Stimulated activated CD4-positive, alpha-beta T cell treated with anti-CD3 and anti-CD28 coated beads, TNF-alpha, amount 100 ng/mL, for 4 hours (primary cell): ENCODE measurements at regions not wholly inside any gene's neighbourhood (a gene's known extent, or its start where the extent isn't known, plus 50 kb on each side); places are given as distances from the start of the nearest gene placed in this dataset.

Source experiments
- DNase-seq, 3 experiments: peaks; one replicate each; pipeline ENCODE4 v3.0.0-alpha.2; 2020; ENCODE audit warnings: low read depth in 3 of 3

DNA sequence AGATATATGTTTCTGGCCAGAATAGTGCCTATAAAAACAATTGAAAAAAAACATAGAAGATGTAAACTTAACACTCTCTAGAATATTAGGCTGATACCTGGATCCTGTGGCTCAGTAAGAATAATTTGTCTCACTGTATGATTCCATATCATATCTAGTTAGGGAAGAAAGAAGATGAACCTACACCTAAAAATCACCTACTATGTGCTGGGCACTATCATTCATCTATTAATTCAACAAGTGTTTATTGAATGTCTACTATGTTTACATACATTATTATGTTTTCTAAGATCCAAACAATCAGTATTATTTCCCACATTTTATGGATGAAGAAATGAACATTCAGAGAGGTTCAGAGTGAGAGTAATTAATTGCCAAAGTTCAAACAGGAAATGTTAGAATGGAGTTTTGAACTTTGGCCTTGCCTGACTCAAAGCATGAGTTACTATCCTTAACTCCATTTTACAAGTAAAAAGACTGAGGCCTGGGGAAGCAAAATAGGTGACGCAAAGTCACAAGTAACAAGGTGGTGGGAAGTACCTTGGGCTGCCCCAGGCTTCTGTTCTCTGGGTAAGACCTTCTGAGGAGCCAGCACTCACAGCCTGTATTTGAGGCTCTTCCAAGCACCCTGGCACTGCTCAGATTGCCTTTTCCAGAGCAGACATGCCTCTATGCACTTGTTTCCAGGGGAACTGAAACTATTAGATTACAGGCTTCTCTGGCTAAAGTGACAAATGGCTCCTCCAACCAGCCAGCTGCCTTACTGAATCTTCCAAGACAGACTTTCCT lies 111.1 kb upstream of the ACSL4 start:
- DNase-seq = no peak

DNA sequence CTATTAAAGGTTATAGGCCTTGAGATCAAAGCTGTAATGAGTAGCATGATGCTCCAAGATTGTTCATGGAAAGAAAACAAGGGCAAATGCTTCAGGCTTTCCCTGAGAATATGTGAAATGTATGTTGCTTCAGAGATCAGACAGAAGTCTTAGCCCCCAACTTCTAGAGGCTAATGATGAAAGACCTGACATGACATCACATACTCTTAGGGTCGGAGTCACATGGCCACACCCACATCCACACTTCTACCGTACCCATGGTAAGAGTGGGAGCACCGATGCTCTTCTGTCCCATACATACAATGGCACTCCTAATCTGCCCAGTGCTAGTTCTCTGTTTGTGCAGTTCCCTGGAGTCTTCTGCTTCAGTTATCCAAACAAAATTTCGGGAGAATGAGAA lies 111.9 kb upstream of the ACSL4 start:
- no peak for DNase-seq

DNA sequence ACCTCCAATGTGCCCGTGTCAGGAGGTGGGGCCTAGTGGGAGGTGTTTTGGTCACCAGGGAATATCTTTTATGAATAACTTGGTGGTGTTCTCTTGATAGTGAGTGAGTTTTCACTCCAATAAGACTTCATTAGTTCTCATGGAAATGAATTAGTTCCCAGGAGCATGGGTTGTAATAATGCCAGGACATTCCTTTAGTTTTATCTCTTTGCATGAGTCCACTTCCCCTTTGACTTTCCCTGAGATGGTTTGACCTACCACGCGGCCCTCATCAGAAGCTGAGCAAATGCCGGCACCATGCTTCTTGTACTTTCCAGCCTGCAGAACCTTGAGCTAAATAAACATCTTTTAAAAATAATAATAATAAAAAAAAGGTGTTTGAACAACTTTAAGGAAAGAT lies 112.9 kb upstream of the ACSL4 start:
- DNase-seq = no peak

DNA sequence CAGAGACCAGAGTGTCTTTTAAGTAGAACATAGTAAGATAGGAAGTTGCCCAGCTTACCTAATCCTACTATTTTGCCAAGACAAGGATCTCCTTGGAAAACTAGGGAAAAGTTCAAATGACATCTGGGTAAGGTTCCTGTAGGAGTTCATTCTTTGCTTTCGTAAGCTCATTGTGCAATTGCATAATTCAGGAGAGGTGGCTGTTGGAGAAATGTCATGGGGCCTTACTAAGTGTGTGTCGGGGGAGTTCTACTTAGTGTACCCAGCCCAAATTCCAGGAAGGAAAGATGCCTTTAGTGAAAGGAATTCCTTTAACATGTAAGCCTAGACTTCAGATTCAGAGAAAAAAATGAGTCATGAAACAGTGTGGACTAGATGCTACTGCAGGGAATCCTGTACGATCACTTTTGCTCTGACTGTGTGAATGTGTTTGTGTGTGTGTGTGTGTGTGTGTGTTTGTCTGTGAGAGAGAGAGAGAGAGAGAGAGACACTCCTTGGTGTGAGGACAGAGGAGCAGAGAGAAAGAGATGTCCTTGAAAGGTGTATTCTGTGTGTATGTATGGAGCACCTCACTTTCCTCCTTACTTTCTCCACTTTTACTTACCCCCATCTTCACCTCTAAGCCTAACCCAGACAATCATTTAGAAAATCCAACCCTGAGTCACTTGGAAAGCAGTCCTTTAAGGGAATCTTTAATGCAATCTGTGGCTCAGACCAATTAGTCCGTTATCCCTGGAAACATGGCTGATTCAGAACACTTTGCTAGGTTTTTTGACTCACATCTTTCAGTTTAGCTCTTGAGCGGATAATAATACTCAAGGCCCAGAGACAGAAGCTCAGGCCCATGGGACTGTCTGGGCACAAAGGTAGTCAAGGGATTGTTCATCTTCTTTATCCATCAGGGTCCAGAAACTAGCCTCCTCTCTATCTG lies 114.5 kb upstream of the ACSL4 start:
- DNase-seq = no peak

DNA sequence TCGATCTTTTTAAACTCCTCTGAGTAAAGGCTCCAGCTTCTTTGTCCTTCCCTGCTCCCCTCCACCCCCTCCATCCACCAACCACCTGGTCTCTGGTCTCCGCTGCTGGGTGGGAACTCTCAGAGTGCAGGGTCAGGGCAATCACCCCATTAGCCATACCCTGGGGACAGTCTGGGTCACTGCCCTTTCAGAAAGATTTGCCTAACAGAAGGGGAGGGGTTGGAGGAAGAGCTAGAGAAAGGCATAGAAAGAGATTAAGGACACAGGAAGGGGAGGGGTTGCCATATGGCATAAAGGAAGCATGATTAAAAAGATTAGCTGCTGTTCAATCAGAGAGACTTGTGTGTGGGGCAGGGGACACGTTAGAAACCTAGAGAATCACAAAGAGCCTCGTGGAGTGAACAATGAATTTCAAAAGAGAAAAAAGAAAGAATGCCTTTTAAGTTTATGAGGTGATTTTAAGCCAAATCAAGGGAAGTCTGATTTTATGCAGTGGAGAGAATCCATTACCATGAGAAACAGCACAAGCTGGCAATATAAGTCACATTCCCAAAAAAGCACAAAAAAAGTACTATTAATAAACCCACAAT lies 115.5 kb upstream of the ACSL4 start:
- no peak for DNase-seq

DNA sequence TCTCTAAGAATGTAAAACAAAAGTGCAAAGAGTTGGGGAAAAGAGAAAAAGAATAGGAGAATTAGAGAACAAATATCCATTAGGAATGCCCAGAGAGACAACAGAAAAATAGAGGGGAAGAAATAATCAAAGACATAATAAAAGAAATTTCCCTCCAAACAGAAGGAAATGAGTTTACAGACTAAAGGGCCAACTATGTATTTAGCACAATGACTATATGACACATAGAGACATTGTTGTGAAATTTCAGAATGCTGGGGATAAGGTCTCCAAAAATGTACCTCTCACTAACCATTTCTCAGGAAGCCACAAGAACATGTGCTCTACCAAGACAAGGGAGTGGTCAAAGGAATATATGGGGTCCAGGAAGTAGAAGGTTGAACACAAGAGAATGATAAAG lies 121.0 kb upstream of the ACSL4 start:
- DNase-seq = no peak

DNA sequence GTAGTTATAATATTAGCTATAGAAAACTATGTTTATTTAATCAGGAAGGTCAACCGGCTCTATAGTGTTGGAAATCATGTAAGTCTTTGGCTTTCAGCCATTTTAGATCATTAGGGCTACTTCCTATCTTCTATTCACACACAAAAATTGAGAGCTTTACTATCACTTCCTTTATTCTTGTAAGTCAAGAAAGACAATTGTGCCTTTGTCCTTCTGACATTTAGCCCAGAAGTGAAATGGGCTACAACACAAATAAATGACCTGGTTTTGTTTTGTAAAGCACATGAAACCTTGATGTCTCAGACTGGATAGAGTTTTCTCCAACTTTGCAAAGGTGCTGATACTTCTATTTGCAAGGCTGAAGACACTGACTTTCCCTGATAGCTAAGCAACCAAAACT lies 122.4 kb upstream of the ACSL4 start:
- DNase-seq = no peak

DNA sequence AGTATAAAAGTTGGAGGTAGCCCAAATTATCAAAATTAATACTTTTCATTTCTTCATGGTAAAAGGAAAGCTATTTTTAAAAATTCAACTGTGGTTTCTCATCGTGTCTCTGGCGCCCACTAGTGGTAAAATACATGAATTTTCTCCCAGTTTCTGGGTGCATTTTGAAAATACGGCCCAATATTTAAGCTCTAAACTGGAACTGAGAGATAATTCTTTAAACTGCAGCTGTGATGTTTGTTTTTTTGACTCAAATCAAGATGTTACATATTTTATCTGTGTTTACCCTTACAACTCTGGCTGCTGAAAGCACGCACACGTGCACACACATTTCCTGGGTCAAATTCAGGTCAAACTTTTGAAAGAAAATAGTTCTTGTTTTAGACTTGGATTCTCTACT lies 123.9 kb upstream of the ACSL4 start:
- DNase-seq = no peak

DNA sequence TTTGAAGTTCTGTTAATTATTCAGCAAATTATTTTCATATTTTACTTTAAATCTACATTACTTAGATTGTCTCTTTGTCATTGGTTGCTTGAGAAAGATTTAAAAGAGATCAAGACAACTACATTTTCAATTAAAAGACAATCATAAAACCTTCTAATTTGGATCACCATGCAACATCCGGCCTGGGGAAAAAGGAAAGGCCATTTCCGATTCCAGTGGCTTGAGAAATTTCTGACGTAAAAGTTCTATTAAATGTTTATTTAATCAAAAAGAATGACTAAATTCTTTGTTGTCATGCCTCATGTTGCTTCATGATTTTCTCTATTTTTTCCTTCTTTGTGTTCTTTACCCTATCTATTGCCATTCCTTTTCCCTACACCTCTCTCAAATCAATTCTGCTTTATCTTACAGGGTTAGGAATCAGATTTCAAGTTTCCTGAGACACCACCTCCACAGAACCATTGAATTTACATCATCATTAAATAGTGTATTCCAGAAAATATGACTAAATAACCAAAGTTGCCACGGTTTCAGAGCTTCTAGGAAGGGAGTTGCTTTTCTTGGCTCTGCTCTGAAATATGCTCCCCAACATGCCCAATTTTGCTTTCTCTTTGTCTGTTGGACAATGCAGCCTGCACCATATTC lies 124.6 kb upstream of the ACSL4 start:
- no peak for DNase-seq

DNA sequence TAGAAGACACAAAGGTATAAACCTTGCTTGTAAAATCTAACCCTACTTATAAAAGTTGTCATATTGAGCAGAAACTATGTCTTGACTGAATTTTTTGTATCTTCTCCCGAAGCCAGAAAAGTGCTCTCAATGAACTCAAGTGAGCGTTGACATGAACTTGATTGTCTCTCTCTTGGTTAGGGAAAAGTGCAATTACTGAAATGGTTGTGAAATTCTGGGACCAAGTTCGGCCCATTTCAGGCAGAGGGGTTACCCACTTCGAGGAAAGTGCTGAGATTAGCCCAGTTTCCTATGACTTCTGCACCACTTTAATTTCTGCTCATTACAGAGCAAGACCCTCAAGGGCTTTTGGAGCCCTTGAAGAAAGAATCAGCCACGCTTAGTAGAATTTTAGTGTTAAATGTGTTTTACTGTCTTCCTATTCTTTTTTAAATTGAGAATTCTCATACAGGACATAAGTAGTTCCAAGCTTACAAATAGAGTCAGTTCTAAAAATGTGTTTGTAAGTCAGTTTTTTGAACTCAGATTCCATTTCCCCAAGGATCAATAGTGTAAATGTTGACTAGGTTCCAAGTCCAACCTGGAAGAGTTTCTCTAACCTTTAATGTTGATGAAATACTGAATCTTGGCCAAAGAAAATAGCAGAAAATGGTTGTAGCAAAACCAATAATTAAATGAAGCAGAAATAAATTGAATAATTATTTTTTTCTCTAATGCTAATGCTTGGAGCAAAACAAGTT lies 125.7 kb upstream of the ACSL4 start:
- no peak for DNase-seq

DNA sequence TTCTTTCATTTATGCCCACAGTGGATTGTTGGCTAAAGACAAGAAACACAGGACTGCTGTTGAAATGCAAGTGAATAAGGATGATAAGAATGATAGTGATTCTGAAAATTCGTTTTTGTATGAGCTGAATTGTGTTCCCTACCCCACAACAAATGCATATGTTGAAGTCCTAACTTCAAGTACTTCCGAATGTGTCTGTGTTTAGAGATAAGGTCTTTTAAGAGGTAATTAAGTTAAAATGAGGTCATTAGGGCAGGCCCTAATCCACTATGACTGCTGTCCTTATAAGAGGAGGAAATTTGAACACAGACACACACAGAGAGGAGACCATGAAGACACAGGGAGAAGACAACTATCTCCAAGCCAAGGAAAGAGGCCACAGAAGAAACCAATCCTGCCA lies 126.6 kb upstream of the ACSL4 start:
- no peak for DNase-seq

DNA sequence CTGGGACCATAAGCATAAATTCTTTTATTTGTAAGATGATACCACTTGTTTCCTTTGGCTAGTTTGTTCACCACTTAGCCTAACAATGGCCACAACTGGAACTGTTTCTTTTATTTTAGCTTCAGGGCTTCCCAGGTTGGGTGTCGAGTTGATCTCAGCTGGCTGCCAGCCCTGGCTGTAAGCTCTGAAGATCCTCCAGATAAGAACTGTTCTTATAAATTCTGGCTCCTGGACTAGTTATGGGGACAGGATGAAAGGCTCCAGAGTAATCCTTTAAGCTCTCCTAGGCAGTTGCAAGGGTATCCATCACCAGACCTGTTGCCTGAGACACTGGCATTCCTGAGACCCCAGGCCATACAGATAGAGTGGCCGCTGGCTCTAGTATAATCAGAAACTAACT lies 129.4 kb upstream of the ACSL4 start:
- no peak for DNase-seq

DNA sequence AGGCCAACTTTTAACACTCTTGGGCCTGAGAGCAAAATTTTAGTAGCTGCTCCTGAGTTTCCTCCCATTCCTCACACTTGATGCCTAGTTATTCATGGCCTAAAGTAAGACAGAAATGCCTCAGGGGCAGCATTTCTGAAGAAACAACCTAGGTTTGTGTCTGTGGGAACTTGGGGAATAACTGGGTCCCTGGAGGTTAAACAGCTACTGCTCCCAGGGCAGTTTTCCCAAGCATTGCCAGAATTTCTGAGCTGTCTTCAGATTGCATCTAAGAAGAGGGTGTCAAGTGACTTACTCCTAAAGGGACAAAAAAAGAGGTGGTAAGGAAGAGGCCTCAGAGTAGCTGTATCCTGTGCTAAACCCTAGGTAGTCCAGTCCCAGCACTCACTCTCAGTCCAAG lies 130.8 kb upstream of the ACSL4 start:
- DNase-seq = no peak

DNA sequence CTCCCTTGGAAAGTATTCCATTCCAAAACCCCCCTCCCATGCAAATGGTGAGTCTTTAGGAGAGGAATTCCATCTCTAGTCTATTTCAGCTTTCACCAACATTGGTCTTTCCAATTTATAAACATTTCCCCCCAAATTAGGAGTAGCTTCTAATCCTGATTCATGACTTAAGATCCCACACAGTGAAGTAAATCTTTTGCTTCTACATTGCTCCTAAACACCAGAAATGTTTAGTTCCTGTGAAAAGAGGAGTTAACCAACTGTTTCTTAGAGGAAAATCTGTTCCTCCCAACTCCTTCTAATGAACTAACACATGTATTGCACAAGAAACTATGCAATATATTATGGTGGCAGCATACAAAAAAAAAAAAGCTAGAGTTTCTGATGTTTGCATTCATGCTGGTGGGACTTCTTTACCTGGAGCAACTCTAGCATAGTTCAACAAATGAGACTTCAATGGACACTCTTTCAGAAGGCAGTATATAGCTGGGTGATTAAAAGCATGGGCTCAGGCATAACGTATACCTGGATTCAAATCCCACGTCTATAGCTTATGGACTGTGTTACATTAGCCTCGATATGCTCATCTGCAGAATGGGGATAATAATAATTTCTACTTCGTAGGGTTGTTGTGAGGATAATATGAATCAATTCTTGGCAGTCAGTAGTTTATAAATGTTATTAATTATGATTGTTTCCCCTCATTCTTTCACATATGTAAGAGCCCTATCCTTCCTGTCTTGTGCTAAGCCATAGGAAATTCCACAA lies 131.6 kb upstream of the TMEM164 start:
- DNase-seq = no peak

DNA sequence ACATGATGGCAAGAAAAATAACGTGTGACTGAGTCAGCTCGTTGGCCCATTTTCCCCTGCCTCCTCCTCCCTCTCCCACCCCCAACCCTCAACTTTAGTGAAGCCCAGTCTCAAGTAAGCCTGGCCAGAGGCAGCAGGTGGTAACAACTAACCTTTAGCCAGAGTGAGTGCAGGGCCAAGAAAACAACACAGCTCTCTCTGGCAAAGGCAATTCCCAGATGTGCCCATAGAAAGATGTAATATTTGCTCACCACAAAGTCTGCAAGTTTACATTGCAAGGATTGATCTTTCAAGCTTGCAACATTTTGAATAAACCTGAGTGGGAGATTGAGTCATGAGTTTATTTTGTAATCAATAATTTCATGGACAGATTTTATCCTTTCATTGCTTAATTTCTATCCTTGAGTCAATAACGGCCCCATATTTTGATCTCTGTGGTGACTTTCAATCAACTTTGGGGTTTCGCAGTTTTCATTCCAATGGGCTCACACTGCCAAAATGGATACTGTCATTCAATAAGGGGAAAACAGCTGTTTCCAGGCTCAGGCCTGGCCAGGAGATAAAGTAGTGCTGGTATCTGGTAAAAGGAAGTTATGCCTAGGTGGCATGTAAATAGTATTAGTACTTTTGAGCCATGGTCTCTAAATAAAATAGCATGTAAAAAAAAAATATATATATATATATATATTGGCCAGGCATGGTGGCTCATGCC lies 130.7 kb upstream of the TMEM164 start:
- DNase-seq = no peak

DNA sequence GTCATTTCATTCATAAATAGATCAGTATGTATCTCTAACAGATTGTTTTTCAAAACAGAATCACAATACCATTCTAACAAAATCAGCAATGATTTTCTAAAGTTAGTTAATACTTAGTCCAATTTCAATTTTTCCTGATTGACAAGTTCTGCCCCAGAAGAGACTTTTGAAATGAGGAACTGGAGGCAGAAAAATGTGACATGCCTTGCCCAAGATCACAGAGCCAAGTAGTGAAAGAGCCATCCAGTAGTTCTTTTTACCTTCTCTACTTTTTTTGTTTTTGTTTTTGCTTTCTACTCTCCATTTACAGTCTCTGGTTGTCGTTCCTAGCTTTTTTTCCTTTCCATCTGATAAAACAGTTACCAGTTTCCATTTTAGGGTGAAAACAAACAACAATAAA lies 129.3 kb upstream of the TMEM164 start:
- no peak for DNase-seq

DNA sequence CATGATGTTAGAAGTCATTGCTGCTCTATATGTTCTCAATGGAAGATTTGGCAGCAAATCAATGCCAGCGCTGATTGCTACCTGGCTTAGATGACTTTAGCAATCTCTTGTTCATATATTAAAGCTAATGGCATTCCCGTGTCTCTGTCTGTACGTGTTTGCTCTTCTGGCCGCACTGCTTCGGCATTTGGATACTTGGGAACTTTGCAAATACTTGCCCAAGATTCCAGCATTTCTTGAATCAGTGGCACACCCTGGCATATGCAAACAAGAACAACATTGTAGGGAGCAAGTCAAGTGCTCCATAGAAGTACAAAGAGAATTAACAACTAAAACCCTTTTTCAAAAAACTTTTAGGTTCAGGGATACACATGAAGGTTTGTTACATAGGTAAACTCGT lies 128.9 kb upstream of the TMEM164 start:
- no peak for DNase-seq

DNA sequence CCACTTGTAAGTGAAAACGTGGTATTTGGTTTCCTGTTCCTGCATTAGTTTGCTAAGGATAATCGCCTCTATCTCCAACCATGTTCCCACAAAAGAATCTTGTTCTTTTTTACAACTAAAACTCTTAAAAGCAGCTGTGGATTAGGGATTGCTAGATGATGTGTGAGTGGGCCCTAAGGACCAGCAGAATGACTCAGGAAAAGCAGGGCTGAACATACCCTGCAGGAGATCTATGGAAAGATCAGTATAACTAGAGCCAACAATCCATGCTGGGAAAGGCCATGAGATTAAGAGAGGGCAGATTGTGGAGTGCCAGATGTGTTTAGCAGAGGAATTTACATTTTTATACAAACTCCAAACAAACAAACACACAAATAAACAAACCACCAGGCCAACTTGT lies 128.4 kb upstream of the TMEM164 start:
- DNase-seq = no peak

DNA sequence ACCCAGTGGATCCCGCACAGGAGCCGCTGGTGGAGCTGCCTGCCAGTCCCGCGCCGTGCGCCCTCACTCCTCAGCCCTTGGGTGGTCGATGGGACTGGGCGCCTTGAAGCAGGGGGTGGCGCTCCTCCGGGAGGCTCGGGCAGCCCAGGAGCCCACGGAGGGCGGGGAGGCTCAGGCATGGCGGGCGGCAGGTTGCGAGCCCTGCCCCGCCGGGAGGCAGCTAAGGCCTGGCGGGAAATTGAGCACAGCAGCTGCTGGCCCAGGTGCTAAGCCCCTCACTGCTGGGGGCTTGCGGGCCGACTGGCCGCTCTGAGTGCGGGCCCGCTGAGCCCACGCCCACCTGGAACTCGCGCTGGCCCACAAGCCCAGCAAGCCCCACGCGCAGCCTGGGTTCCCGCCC lies 127.1 kb upstream of the TMEM164 start:
- no peak for DNase-seq

DNA sequence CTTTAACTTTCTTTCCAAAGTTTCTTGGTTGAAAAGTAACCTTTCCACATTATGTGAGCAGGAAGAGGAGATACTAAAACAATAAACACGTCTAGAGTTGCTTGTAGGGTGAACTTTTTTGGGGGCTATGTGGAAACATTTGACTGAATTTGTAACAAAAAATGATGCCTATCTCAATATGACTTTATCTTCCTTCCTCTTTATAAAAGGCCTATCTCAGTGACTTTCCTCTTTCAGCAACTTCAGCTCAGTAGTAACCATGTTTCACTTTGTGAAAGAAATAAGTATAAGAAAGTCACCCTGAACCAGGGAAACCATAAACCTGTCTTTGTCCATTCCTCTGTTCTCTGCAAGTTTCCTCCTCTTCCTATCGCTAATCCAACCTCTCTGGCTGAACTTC lies 124.7 kb upstream of the TMEM164 start:
- DNase-seq = no peak
